Peyer's patch (tissue), 4 donors: ENCODE measurements at regions not wholly inside any gene's neighbourhood (a gene's known extent, or its start where the extent isn't known, plus 50 kb on each side); places are given as distances from the start of the nearest gene placed in this dataset.

Source experiments
- DNase-seq, 3 donors: peaks; one replicate each; pipeline ENCODE4 v3.0.0-alpha.2; 2017 to 2019
- H3K27ac ChIP-seq, 4 donors: fragments of 200-600 bp; sonication (generic); one replicate each; pipeline ENCODE4 v1.5.1; 2016 to 2019
- H3K27me3 ChIP-seq, 2 donors: fragments of 200-600 bp; sonication (generic); one replicate each; pipeline ENCODE4 v1.5.1; 2019
- H3K36me3 ChIP-seq, 3 donors: fragments of 200-600 bp; sonication (generic); one replicate each; pipeline ENCODE4 v1.5.1; 2016 to 2019
- H3K4me1 ChIP-seq, 4 donors: fragments of 200-600 bp; sonication (generic); one replicate each; pipeline ENCODE4 v1.5.1; 2016 to 2019
- H3K4me3 ChIP-seq, 4 donors: fragments of 200-600 bp; sonication (generic); 1 replicate in 3 of 4; 2 replicates in 1 of 4; pipeline ENCODE4 v1.5.1; 2016 to 2019; ENCODE audit warnings: mild to moderate bottlenecking in 1 of 4
- H3K9me3 ChIP-seq, 4 donors: fragments of 200-600 bp; sonication (generic); one replicate each; pipeline ENCODE4 v1.5.1; 2016 to 2019; ENCODE audit warnings: mild to moderate bottlenecking in 1 of 4
- POLR2A ChIP-seq, 2 donors: fragments of 450-650 bp; IDR thresholded peaks; one replicate each; pipeline ENCODE4 v1.5.1; 2017; ENCODE audit warnings: antibody characterized with exemption in 2 of 2, mild to moderate bottlenecking in 2 of 2, moderate library complexity in 2 of 2
- TF ChIP-seq, protein P1 (sequence below), 6 experiments: fragments of 450-650 bp in 4 of 6; fragments of 200-600 bp in 2 of 6; sonication (generic) in 1 of 6; IDR thresholded peaks; one replicate each; pipeline ENCODE4 v1.5.1; 2017 to 2019; ENCODE audit warnings: antibody characterized with exemption in 6 of 6, mild to moderate bottlenecking in 3 of 6, moderate library complexity in 1 of 6

DNA sequence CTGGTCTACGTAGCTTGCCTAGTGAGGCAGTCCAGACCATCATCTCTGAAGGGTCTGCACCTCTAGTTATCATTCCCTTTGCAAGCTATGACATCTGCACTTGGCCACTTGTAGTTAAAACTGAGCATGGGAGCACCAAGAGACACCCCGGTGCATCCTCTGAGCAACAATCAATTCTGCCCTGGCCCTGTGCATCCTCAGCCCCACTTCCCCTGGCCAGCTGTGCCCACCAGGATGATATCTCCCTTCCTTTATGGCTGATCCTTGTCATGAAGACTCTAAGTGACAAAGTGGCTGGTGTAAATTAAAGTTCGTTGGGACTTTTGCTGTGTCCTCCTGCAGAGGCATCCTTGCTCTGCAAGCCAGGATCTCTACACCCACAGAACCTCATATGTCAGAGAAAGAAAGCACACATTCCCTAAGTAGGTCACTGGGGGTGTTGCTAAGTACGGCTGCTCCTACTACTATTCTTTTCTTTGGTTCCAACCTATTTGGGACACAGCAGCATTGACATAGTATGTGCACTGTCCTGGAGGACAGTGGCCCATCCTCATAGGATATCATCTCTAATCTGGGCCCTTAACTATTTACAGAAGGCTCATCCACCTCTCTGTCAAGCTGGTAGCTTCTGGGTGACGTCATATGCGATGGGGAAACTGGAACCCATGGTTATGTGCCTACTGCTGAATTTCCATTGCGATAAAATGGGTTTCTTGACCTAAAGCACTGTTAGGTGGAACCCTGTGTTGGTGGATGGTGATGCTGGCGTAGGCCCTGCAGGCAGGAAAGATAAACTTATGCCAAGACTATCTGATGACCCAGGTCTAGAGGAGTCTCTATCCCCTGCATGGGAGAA lies 384.3 kb upstream of the ID2 start:
- Histone ChIP-seq H3K4me1 (peaks cover 0 to 9% (median 0%) of the 10 kb centered on the region in 4 donors), H3K27me3 (no peaks in the 10 kb centered on the region), H3K27ac (no peak overlapping the region), H3K36me3 (no peaks in the 10 kb centered on the region), H3K9me3 (no peaks in the 10 kb centered on the region), H3K4me3 (no peak overlapping the region)
- DNase-seq, result no peak
- TF ChIP-seq, protein P1, sequence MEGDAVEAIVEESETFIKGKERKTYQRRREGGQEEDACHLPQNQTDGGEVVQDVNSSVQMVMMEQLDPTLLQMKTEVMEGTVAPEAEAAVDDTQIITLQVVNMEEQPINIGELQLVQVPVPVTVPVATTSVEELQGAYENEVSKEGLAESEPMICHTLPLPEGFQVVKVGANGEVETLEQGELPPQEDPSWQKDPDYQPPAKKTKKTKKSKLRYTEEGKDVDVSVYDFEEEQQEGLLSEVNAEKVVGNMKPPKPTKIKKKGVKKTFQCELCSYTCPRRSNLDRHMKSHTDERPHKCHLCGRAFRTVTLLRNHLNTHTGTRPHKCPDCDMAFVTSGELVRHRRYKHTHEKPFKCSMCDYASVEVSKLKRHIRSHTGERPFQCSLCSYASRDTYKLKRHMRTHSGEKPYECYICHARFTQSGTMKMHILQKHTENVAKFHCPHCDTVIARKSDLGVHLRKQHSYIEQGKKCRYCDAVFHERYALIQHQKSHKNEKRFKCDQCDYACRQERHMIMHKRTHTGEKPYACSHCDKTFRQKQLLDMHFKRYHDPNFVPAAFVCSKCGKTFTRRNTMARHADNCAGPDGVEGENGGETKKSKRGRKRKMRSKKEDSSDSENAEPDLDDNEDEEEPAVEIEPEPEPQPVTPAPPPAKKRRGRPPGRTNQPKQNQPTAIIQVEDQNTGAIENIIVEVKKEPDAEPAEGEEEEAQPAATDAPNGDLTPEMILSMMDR (IDR thresholded peaks at IDR 0.05), result no peak
- TF ChIP-seq POLR2A (IDR thresholded peaks at IDR 0.05), result no peak

DNA sequence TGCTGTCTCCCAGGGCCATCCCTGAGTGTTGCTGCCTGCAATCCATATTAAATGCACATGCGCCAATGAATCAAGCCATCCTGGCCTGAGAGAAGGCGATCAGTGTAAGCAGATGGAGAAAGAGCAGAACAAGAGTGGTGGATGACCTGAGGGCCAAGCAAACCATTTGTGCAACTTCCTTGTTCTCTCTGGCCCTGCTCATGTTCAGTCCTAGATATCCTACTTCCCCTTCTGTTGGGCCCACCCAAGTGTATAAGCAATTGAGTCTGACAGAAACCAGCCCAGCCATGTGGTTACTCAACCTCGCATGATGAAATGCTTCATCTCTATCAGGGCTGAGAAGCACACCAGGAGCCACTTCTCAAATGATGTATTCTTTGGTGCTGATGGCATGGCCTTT lies 383.1 kb upstream of the ID2 start:
- H3K27ac ChIP-seq, result no peak overlapping the region
- H3K27me3 ChIP-seq, result no peaks in the 10 kb centered on the region
- H3K4me3 ChIP-seq, result no peak overlapping the region
- TF ChIP-seq POLR2A (IDR thresholded peaks at IDR 0.05), result no peak
- TF ChIP-seq, protein P1 (IDR thresholded peaks at IDR 0.05), result no peak
- DNase-seq, result peak in 2 of 3 donors; percentile 20 to 63
- peaks cover 0 to 15% (median 3%) of the 10 kb centered on the region in 4 donors for H3K4me1 ChIP-seq
- H3K36me3 ChIP-seq, result no peaks in the 10 kb centered on the region
- no peaks in the 10 kb centered on the region for H3K9me3 ChIP-seq

DNA sequence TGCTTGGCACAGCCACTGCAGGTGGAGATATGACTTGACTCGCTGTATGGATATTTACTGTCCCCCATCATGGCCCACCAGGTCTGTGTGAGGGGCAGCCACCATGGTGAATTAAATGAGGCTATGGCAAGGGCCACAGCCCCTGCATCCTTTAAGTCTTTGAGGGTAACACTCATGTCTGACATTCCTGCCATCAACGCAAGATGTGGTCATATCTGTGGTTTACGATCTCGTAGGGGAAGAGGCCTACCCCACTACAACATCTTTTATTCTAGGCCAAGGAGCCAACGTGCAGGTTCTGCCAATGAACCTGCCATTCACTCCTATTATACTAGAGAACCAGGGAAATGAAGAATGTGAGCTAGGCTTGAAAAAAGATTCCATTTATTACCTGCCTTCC lies 381.6 kb upstream of the ID2 start:
- no peak for DNase-seq
- no peaks in the 10 kb centered on the region for H3K27me3 ChIP-seq
- peaks cover 0 to 15% (median 6%) of the 10 kb centered on the region in 4 donors for H3K4me1 ChIP-seq
- no peak overlapping the region for H3K27ac ChIP-seq
- H3K4me3 ChIP-seq, result no peak overlapping the region
- TF ChIP-seq, protein P1 (IDR thresholded peaks at IDR 0.05), result no peak
- no peak for TF ChIP-seq POLR2A (IDR thresholded peaks at IDR 0.05)
- H3K9me3 ChIP-seq, result no peaks in the 10 kb centered on the region
- no peaks in the 10 kb centered on the region for H3K36me3 ChIP-seq

DNA sequence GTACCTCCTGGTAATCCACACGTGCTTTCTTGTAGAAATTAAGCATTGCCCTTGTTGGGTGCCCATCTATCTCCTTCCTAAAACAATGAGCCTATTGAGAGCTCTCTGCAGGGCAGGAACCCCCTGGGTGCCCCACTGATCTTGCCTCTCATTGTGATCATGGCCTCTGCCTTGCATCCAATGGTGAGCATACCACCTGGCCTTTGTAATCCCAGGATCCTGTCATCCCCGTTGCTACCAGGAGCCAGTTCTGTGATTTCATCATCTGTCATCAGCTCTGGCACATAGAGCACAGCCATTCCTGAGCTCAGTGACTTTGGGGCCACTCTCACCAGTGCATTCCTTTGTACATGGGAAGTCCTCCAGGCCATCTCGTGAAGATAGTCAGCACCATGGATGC lies 381.0 kb upstream of the ID2 start:
- no peak for TF ChIP-seq POLR2A (IDR thresholded peaks at IDR 0.05)
- TF ChIP-seq, protein P1 (IDR thresholded peaks at IDR 0.05), result no peak
- Histone ChIP-seq H3K4me3 (no peak overlapping the region), H3K4me1 (peaks cover 0 to 15% (median 6%) of the 10 kb centered on the region in 4 donors), H3K9me3 (no peaks in the 10 kb centered on the region), H3K27ac (no peak overlapping the region), H3K27me3 (no peaks in the 10 kb centered on the region), H3K36me3 (no peaks in the 10 kb centered on the region)
- no peak for DNase-seq

DNA sequence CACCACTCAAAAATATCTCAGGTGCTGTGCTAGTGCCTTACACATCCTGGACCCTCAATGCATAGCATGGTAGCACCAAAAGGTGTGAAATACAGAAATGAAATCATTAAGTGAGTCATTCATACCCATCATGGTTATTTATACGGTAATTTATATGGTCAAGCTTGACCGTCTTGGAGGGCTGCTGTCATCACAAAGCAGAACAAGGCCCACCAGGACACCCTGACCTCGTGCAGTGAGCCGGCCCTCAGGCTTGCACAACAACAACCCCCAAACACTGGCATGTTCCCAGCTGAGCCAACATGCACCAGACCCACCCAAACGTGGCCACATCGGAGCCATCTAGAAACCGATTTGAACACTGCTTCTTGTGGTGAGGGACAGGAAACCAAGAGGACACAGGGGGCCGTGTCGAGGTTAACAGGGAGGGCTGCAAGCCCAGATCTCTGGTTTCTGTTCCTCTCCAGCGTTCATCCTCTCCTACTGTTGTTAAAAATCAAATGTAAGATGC lies 378.5 kb upstream of the ID2 start:
- no peaks in the 10 kb centered on the region for H3K9me3 ChIP-seq
- H3K4me3 ChIP-seq, result no peak overlapping the region
- DNase-seq, result peak in 2 of 3 donors; percentile 83 to 92
- peak overlapping the region in 3 of 4 donors; percentile 20 to 57 (median 33) for H3K27ac ChIP-seq
- no peaks in the 10 kb centered on the region for H3K27me3 ChIP-seq
- TF ChIP-seq, protein P1 (IDR thresholded peaks at IDR 0.05), result peak in 2 of 6 experiments; percentile 9 to 16
- TF ChIP-seq POLR2A (IDR thresholded peaks at IDR 0.05), result no peak
- no peaks in the 10 kb centered on the region for H3K36me3 ChIP-seq
- peaks cover 0 to 15% (median 6%) of the 10 kb centered on the region in 4 donors for H3K4me1 ChIP-seq
